AG08395 (cell line): ENCODE measurements at regions not wholly inside any gene's neighbourhood (a gene's known extent, or its start where the extent isn't known, plus 50 kb on each side); places are given as distances from the start of the nearest gene placed in this dataset.
"Not testable (repeated sequence)": the region's sequence is repeated elsewhere in the genome, so short reads cannot be mapped to it uniquely, and the experiment has no call there.

ENCODE experiments used
- DNase-seq: peaks from one replicate; pipeline ENCODE4 v3.0.0; 2012; ENCODE audit warnings: mixed read lengths, low spot score

GRCh38 chr6:40885139-40885774 lies 153.8 kb downstream of the UNC5CL start:
- DNase-seq: no peak

- no peak for DNase-seq
Measured at GRCh38 chr6:40882323-40882997, 156.6 kb downstream of the UNC5CL start.

GRCh38 chr6:40881501-40881900 lies 157.5 kb downstream of the UNC5CL start:
- DNase-seq: no peak

GRCh38 chr6:40880906-40881305 lies 158.1 kb downstream of the UNC5CL start:
- DNase-seq: no peak

- DNase-seq: no peak
Measured at GRCh38 chr6:40879169-40879568, 159.9 kb downstream of the UNC5CL start.

GRCh38 chr6:40877362-40877761 lies 161.7 kb downstream of the UNC5CL start:
- DNase-seq: no peak

- no peak for DNase-seq
Measured at GRCh38 chr6:40876336-40876735, 162.7 kb downstream of the UNC5CL start.

GRCh38 chr6:40874495-40874894 lies 164.5 kb downstream of the UNC5CL start:
- no peak for DNase-seq

- no peak for DNase-seq
Measured at GRCh38 chr6:40871424-40871823, 167.6 kb downstream of the UNC5CL start.

- DNase-seq: not testable (repeated sequence)
Measured at GRCh38 chr6:40868089-40868865, 170.7 kb downstream of the UNC5CL start.

GRCh38 chr6:40867527-40867926 lies 171.5 kb downstream of the UNC5CL start:
- DNase-seq: not testable (repeated sequence)

GRCh38 chr6:40865259-40865658 lies 173.8 kb downstream of the UNC5CL start:
- not testable (repeated sequence) for DNase-seq

GRCh38 chr6:40860443-40860842 lies 178.6 kb downstream of the UNC5CL start:
- no peak for DNase-seq

- DNase-seq: peak; percentile 45
Measured at GRCh38 chr6:40856271-40856670, 182.8 kb downstream of the UNC5CL start.

GRCh38 chr6:40855168-40855880 lies 183.7 kb downstream of the UNC5CL start:
- DNase-seq: no peak

- DNase-seq: no peak
Measured at GRCh38 chr6:40854592-40854991, 184.4 kb downstream of the UNC5CL start.

GRCh38 chr6:40852779-40853373 lies 186.1 kb downstream of the UNC5CL start:
- DNase-seq: peak; percentile 18

- no peak for DNase-seq
Measured at GRCh38 chr6:40849546-40849945, 189.5 kb downstream of the UNC5CL start.

GRCh38 chr6:40848868-40849514 lies 190.0 kb downstream of the UNC5CL start:
- DNase-seq: no peak

- DNase-seq: peak; percentile 68
Measured at GRCh38 chr6:40848038-40848437, 191.0 kb downstream of the UNC5CL start.

GRCh38 chr6:40845553-40845952 lies 193.5 kb downstream of the UNC5CL start:
- DNase-seq: peak; percentile 36
